ENCODE measurements at regions not wholly inside any gene's neighbourhood (a gene's known extent, or its start where the extent isn't known, plus 50 kb on each side); places are given as distances from the start of the nearest gene placed in this dataset.

DNA sequence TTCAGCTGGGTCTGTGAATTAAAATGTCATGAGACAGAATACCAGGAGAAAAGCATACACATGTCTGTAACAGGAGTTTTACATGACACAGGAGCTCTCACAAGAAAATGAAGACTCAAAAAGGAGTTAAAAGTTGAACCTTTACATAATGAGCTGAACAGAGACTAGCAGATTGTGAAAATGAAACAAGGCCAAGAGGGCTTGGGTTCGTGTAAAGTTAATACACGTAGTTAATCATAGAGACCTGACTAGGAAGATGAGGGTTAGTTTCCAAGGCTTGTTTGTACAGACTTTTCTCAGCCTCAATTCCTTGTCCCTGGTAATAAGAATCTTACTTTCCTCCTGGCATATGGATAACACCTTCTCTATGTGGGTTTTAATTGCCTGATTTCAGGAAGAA is 1294.0 kb downstream of the MAT2B start (continued):
- TF ChIP-seq, protein P1, sequence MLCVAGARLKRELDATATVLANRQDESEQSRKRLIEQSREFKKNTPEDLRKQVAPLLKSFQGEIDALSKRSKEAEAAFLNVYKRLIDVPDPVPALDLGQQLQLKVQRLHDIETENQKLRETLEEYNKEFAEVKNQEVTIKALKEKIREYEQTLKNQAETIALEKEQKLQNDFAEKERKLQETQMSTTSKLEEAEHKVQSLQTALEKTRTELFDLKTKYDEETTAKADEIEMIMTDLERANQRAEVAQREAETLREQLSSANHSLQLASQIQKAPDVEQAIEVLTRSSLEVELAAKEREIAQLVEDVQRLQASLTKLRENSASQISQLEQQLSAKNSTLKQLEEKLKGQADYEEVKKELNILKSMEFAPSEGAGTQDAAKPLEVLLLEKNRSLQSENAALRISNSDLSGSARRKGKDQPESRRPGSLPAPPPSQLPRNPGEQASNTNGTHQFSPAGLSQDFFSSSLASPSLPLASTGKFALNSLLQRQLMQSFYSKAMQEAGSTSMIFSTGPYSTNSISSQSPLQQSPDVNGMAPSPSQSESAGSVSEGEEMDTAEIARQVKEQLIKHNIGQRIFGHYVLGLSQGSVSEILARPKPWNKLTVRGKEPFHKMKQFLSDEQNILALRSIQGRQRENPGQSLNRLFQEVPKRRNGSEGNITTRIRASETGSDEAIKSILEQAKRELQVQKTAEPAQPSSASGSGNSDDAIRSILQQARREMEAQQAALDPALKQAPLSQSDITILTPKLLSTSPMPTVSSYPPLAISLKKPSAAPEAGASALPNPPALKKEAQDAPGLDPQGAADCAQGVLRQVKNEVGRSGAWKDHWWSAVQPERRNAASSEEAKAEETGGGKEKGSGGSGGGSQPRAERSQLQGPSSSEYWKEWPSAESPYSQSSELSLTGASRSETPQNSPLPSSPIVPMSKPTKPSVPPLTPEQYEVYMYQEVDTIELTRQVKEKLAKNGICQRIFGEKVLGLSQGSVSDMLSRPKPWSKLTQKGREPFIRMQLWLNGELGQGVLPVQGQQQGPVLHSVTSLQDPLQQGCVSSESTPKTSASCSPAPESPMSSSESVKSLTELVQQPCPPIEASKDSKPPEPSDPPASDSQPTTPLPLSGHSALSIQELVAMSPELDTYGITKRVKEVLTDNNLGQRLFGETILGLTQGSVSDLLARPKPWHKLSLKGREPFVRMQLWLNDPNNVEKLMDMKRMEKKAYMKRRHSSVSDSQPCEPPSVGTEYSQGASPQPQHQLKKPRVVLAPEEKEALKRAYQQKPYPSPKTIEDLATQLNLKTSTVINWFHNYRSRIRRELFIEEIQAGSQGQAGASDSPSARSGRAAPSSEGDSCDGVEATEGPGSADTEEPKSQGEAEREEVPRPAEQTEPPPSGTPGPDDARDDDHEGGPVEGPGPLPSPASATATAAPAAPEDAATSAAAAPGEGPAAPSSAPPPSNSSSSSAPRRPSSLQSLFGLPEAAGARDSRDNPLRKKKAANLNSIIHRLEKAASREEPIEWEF (IDR thresholded peaks at IDR 0.05; ENCODE audit: insufficient replicate concordance, low read depth, low read length): no peak

DNA sequence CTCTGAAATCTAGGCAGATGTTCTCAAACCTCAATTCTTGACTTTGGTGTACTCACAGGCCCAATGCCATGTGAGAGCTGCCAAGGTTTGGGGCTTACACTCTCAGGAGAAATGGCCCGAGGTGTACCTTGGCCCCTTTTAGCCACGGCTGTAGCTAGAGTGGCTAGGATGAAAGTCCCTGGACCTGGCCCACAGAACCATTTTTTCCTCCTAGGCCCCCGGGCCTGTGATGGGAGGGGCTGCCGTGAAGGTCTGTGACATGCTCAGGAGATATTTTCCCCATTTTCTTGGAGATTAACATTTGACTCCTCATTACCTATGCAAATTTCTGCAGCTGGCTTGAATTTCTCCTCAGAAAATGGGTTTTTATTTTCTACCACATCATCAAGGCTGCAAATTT is 1296.5 kb downstream of the MAT2B start:
- ATAC-seq (no peak), DNase-seq (ENCODE audit: low read depth, low spot score) (no peak), FAIRE-seq (no peak)
- BruUV-seq (replicated peaks): no TSS peak
- Histone ChIP-seq H3K9ac (ENCODE audit: control insufficient read depth, insufficient read depth, low read length) (no peak overlapping the region), H3K4me2 (ENCODE audit: control insufficient read depth, insufficient read depth) (no peak overlapping the region), H3K4me1 (ENCODE audit: control insufficient read depth, insufficient read depth, low read length) (no peaks in the 10 kb centered on the region), H2AFZ (ENCODE audit: control insufficient read depth, low read depth, low read length) (no peak overlapping the region), H3K27me3 (replicated peaks in 1 of 2; ENCODE audit: control insufficient read depth in 2 of 2, insufficient read depth in 2 of 2, low read length in 1 of 2) (no peaks in the 10 kb centered on the region), H3K36me3 (ENCODE audit: control insufficient read depth in 2 of 2, insufficient read depth in 2 of 2, low read length in 1 of 2) (no peaks in the 10 kb centered on the region), H3K9me3 (replicated peaks; ENCODE audit: control insufficient read depth, insufficient read depth, low read length) (no peaks in the 10 kb centered on the region; the same call in 2 of the 3 replicates), H4K20me1 (ENCODE audit: control insufficient read depth, insufficient read depth) (no peaks in the 10 kb centered on the region), H3K27ac (ENCODE audit: control insufficient read depth, insufficient read depth) (no peak overlapping the region), H3K4me3 (no peak overlapping the region), H3K79me2 (ENCODE audit: control insufficient read depth, insufficient read depth, low read length) (no peaks in the 10 kb centered on the region)
- in situ Hi-C loops (cut with MboI): no loop called here
- intact Hi-C loops (cut with micrococcal nuclease; ENCODE audit: unreplicated experiment): no loop called here
- SMC1A ChIA-PET (ENCODE audit: uncharacterized antibody, unreplicated experiment): no interaction called here
- CTCF ChIA-PET: no interaction called here
- POLR2A ChIA-PET: no interaction called here
- RAD21 ChIA-PET (ENCODE audit: unreplicated experiment): no interaction called here
- 15% methylated on average over 4 of the region's 4 CpGs for WGBS (ENCODE audit: insufficient coverage, insufficient replicate concordance, low lambda C conversion rate, missing lambda C conversion rate)
- TF ChIP-seq, protein P2, sequence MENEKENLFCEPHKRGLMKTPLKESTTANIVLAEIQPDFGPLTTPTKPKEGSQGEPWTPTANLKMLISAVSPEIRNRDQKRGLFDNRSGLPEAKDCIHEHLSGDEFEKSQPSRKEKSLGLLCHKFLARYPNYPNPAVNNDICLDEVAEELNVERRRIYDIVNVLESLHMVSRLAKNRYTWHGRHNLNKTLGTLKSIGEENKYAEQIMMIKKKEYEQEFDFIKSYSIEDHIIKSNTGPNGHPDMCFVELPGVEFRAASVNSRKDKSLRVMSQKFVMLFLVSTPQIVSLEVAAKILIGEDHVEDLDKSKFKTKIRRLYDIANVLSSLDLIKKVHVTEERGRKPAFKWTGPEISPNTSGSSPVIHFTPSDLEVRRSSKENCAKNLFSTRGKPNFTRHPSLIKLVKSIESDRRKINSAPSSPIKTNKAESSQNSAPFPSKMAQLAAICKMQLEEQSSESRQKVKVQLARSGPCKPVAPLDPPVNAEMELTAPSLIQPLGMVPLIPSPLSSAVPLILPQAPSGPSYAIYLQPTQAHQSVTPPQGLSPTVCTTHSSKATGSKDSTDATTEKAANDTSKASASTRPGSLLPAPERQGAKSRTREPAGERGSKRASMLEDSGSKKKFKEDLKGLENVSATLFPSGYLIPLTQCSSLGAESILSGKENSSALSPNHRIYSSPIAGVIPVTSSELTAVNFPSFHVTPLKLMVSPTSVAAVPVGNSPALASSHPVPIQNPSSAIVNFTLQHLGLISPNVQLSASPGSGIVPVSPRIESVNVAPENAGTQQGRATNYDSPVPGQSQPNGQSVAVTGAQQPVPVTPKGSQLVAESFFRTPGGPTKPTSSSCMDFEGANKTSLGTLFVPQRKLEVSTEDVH (IDR thresholded peaks at IDR 0.05; ENCODE audit: low read depth, partially characterized antibody): no peak
- TF ChIP-seq ATF2 (IDR thresholded peaks at IDR 0.05; ENCODE audit: low read length) (no peak), HCFC1 (IDR thresholded peaks at IDR 0.05; ENCODE audit: low read length) (no peak), ZNF384 (IDR thresholded peaks at IDR 0.05; ENCODE audit: borderline replicate concordance, low read depth, low read length) (no peak), EP300 (IDR thresholded peaks at IDR 0.05; ENCODE audit: borderline replicate concordance in 1 of 2, control insufficient read depth in 1 of 2, low read depth in 2 of 2, low read length in 2 of 2) (no peak), KAT2A (conservative IDR thresholded peaks at IDR 0.05; ENCODE audit: control insufficient read depth, low read depth, low read length) (no peak), POLR2AphosphoS5 (IDR thresholded peaks at IDR 0.05; ENCODE audit: low read length) (no peak), HDAC2 (IDR thresholded peaks at IDR 0.05) (no peak), GABPA (IDR thresholded peaks at IDR 0.05; ENCODE audit: low read depth) (no peak), IKZF2 (IDR thresholded peaks at IDR 0.05) (no peak), CBX5 (IDR thresholded peaks at IDR 0.05; ENCODE audit: low read depth) (no peak)
- TF ChIP-seq, protein P3, sequence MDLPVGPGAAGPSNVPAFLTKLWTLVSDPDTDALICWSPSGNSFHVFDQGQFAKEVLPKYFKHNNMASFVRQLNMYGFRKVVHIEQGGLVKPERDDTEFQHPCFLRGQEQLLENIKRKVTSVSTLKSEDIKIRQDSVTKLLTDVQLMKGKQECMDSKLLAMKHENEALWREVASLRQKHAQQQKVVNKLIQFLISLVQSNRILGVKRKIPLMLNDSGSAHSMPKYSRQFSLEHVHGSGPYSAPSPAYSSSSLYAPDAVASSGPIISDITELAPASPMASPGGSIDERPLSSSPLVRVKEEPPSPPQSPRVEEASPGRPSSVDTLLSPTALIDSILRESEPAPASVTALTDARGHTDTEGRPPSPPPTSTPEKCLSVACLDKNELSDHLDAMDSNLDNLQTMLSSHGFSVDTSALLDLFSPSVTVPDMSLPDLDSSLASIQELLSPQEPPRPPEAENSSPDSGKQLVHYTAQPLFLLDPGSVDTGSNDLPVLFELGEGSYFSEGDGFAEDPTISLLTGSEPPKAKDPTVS (IDR thresholded peaks at IDR 0.05; ENCODE audit: low read depth, low read length): no peak

Data from GM12878 (cell line).